ENCODE measurements at regions not wholly inside any gene's neighbourhood (a gene's known extent, or its start where the extent isn't known, plus 50 kb on each side); places are given as distances from the start of the nearest gene placed in this dataset.

GRCh38 chr1:201598973-201599372 is 60.0 kb downstream of the NAV1 start:
- H3K9me3 ChIP-seq (replicated peaks): no peaks in the 10 kb centered on the region
- intact Hi-C loops (cut with micrococcal nuclease): no loop called here
- no peaks in the 10 kb centered on the region for H3K27me3 ChIP-seq (ENCODE audit: low read depth)
- no peak for TF ChIP-seq CTCF (IDR thresholded peaks at IDR 0.05; ENCODE audit: borderline replicate concordance)
- no peak overlapping the region for H3K4me3 ChIP-seq
- no peak for DNase-seq
- H3K4me1 ChIP-seq: peaks cover 51% of the 10 kb centered on the region
- no peaks in the 10 kb centered on the region for H3K36me3 ChIP-seq
- peak overlapping the region; percentile 75 for H3K27ac ChIP-seq (replicated peaks)

GRCh38 chr1:201599548-201599947 is 60.6 kb downstream of the NAV1 start:
- Histone ChIP-seq H3K9me3 (replicated peaks) (no peaks in the 10 kb centered on the region), H3K4me3 (no peak overlapping the region), H3K36me3 (no peaks in the 10 kb centered on the region), H3K27me3 (ENCODE audit: low read depth) (no peaks in the 10 kb centered on the region), H3K4me1 (peaks cover 45% of the 10 kb centered on the region), H3K27ac (replicated peaks) (peak overlapping the region; percentile 75)
- TF ChIP-seq CTCF (IDR thresholded peaks at IDR 0.05; ENCODE audit: borderline replicate concordance): no peak
- DNase-seq: no peak
- intact Hi-C loops (cut with micrococcal nuclease): no loop called here

- intact Hi-C loops (cut with micrococcal nuclease): no loop called here
- no peaks in the 10 kb centered on the region for H3K9me3 ChIP-seq (replicated peaks)
- TF ChIP-seq CTCF (IDR thresholded peaks at IDR 0.05; ENCODE audit: borderline replicate concordance): no peak
- H3K27me3 ChIP-seq (ENCODE audit: low read depth): no peaks in the 10 kb centered on the region
- no peaks in the 10 kb centered on the region for H3K36me3 ChIP-seq
- peaks cover 56% of the 10 kb centered on the region for H3K4me1 ChIP-seq
- no peak for DNase-seq
- no peak overlapping the region for H3K4me3 ChIP-seq
- H3K27ac ChIP-seq (replicated peaks): no peak overlapping the region
Observed at GRCh38 chr1:201602413-201603265, 63.7 kb downstream of the NAV1 start.

- no peak for TF ChIP-seq CTCF (IDR thresholded peaks at IDR 0.05; ENCODE audit: borderline replicate concordance)
- Histone ChIP-seq H3K9me3 (replicated peaks) (no peaks in the 10 kb centered on the region), H3K4me3 (no peak overlapping the region), H3K27ac (replicated peaks) (no peak overlapping the region), H3K36me3 (no peaks in the 10 kb centered on the region), H3K4me1 (peaks cover 53% of the 10 kb centered on the region), H3K27me3 (ENCODE audit: low read depth) (no peaks in the 10 kb centered on the region)
- intact Hi-C loops (cut with micrococcal nuclease): no loop called here
- DNase-seq: no peak
Observed at GRCh38 chr1:201603613-201604232, 64.8 kb downstream of the NAV1 start.

GRCh38 chr1:201605385-201606010 is 66.6 kb downstream of the NAV1 start:
- no peaks in the 10 kb centered on the region for H3K27me3 ChIP-seq (ENCODE audit: low read depth)
- no peaks in the 10 kb centered on the region for H3K36me3 ChIP-seq
- no peak overlapping the region for H3K27ac ChIP-seq (replicated peaks)
- H3K9me3 ChIP-seq (replicated peaks): no peaks in the 10 kb centered on the region
- no peak for DNase-seq
- TF ChIP-seq CTCF (IDR thresholded peaks at IDR 0.05; ENCODE audit: borderline replicate concordance): no peak
- no peak overlapping the region for H3K4me3 ChIP-seq
- intact Hi-C loops (cut with micrococcal nuclease): no loop called here
- peaks cover 56% of the 10 kb centered on the region for H3K4me1 ChIP-seq

Measured in left ventricle myocardium inferior (tissue), 1 donor.